Activated CD4-positive, alpha-beta T cell treated with anti-CD3 and anti-CD28 coated beads, Interleukin-2, amount 50 U/mL, for 48 hours (primary cell): ENCODE measurements at regions not wholly inside any gene's neighbourhood (a gene's known extent, or its start where the extent isn't known, plus 50 kb on each side); places are given as distances from the start of the nearest gene placed in this dataset.

ENCODE experiments used
- DNase-seq, 2 experiments: peaks; one replicate each; pipeline ENCODE4 v3.0.0-alpha.2; 2020

DNA sequence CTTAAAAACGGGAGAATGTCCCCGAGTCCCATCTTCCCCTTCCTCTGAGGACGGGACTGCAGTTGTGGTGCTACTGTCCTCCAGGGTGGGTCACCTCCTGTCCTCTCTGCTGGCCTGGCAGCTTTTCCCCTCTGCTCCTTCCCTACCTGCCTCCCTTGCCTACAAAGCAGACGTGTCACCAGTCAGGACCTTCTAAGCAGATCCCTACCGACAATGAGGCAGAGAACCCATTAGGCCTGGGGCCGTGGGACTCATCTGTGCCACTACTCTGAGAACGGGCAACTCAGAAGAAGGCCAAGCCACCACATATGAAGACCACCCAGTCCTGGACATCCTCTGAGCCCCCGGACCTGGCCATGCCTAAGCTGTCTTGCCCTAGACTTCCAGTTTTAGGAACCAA lies 103.0 kb upstream of the TEX51 start:
- DNase-seq, result no peak

DNA sequence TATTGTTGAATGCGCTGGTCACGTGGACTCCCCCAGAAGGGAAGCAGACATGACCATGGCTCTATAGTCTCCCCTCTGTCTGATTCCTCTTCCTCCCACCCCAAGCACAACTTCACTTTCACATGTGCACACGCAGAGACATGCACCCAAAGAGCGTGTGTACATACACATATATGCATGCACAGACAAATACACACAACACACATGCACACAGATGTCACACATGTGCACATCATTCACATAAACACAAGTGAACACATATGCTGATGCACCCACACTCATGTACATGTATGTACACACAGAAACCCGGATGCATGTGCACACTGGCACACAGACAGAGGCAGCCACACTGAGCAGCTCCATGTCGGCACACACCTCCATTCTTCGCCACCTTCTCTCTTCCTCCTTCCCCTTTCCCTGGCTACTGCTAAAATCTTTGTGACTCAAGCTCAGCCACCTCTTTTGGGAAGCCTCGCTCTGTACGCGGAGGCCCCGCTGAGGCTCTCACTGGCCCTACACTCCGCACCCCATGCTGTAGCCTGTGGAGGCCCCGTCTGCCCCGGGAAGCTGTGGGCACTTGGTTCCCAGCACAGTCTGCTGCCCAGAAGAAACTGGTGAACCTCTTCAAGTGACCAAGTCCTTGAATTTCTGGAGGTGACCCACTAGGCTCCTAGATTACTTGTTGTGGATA lies 101.6 kb upstream of the TEX51 start:
- DNase-seq, result no peak

- DNase-seq, result no peak
Observed at GRCh38 chr2:126797622-126798275, 100.9 kb upstream of the TEX51 start.

- no peak for DNase-seq
Observed at GRCh38 chr2:126798276-126799140, 100.2 kb upstream of the TEX51 start.

- no peak for DNase-seq
Observed at GRCh38 chr2:126799301-126799700, 99.4 kb upstream of the TEX51 start.

GRCh38 chr2:126801473-126801872 lies 97.2 kb upstream of the TEX51 start:
- DNase-seq, result no peak

GRCh38 chr2:126802316-126802715 lies 96.4 kb upstream of the TEX51 start:
- no peak for DNase-seq

DNA sequence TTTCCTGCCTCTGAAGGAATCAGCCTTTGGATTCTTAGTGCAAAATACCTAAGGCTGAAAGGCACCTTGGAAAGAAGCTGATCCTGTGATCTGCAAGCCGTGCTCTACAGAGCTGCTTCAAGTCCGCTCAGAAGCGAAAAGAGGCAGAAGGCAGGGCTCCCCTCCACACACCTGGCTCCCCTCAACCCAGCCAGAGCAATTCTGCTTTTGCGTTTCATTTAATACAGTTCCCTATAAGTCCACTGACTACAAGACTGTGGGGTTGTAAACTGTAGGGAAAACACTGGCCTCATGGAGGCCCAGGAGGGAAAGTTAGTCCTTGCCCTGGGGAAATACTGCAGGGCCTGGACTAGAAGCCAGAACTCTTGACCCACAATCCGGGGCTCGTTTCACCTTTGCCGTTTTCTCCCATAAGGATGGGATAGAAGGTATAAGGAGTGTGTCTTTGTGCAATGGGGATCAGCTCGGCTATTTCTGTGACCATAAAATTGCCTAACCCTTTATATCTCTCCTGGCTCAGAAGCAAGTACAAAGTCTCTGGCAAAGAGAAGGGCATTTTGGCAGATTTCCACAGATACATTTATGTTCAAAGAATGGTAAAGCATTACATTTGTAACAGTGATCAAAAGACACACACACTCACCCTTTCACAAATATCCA lies 95.8 kb upstream of the TEX51 start:
- no peak for DNase-seq

- DNase-seq, result no peak
Observed at GRCh38 chr2:126803434-126803775, 95.3 kb upstream of the TEX51 start.

- no peak for DNase-seq
Observed at GRCh38 chr2:126804347-126804746, 94.3 kb upstream of the TEX51 start.

DNA sequence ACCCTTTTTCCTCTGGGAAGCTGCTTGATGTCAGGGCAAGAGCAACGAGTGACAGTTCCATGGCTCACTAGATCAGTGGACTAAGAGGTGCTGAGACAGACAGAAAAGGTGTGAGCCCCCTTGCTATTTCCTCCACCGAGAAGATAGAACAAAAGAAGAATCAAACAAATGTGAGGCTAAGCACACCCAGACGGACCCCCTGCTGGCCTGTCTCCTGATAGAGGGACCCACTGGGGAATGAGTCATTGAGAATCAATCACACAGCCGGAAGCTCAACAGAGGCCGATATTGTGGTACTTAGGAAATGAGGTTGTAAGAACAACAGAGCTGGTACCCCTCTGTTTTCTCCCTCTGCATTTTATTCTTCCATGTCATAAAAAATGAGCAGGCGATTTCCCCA lies 89.8 kb upstream of the TEX51 start:
- no peak for DNase-seq

DNA sequence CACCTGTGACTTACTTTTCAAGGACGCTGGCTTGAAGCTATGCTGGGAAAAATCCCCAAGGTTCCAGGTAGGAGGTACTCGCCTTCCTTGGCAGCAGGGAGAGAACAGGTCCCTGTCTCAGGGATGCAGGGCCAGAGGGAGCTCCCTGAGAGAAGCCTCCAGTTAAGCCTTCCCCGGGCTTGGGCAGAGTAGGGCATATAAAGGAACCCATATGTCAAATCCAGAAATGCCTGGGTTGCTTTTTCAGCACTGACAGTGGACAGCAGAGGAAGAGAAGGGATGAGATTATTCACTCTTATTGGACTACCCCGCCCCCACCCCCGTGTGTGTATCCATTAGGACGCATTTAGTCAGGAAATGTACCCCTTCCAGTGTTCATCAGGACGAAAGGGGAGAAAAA lies 89.3 kb upstream of the TEX51 start:
- no peak for DNase-seq

- DNase-seq, result no peak
Observed at GRCh38 chr2:126810001-126810400, 88.7 kb upstream of the TEX51 start.

GRCh38 chr2:126811101-126811500 lies 87.6 kb upstream of the TEX51 start:
- no peak for DNase-seq

- no peak for DNase-seq
Observed at GRCh38 chr2:126817172-126817571, 81.5 kb upstream of the TEX51 start.

GRCh38 chr2:126822115-126822514 lies 76.6 kb upstream of the TEX51 start:
- no peak for DNase-seq

- no peak for DNase-seq
Observed at GRCh38 chr2:126822921-126823320, 75.8 kb upstream of the TEX51 start.

DNA sequence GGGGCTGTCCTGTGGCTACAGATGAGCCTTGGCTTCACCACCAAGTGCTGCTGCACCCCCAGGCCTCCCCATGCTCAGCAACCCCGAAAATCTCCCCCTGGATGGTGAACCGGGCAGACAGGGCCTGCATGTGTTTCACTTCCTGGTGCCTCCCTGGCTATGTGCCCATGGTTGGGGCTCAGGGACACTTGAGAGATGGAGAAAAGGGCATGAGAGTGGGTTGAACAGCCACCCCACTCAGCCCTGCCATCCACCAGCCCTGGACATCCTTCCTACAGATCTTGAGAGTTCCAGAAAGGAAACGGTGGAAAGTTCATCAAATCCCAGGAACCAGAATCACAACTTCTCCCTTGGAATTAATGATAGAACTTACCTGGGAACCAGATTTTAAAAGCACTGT lies 74.7 kb upstream of the TEX51 start:
- DNase-seq, result no peak

DNA sequence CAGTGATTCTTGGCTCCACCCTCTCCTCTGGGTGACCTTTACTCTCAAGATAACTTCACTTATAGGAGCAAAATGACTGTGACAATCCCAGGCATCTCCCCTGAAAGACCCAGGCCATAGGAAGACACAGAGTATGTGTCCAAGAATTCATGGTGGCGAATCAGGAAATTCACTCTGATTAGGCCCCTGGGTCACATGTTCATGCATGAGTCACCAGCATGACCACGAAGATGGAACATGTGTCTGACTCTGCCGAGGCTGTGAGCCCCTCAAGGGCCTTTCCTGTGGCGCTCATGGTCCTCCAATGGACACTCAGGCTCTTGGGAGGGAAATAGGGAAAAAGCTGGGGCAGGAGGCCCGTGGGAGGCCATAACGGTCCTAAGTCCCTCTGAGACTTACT lies 74.0 kb upstream of the TEX51 start:
- DNase-seq, result no peak

GRCh38 chr2:126825316-126825715 lies 73.4 kb upstream of the TEX51 start:
- DNase-seq, result no peak

GRCh38 chr2:126826491-126826890 lies 72.2 kb upstream of the TEX51 start:
- DNase-seq, result no peak

DNA sequence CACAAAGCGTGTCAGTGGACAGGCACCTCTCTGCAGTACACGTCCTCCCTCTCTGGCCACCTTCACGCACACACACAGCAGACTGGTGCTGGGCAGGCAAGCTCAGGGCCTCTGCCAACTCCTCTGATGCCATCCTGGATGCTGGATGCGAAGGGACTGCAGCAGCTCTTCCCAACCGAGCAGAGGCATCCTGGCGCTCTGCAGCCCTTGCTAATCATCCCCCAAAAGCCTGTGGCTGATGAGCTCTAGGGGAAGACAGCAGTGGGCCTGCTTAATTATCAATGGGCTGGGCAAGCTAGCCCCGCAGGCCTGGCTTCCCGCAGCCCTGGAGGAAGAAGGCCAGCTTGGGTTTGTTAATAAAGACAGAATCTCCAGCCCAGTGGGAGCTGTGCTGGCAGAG lies 71.3 kb upstream of the TEX51 start:
- no peak for DNase-seq

GRCh38 chr2:126828051-126828450 lies 70.6 kb upstream of the TEX51 start:
- DNase-seq, result no peak

DNA sequence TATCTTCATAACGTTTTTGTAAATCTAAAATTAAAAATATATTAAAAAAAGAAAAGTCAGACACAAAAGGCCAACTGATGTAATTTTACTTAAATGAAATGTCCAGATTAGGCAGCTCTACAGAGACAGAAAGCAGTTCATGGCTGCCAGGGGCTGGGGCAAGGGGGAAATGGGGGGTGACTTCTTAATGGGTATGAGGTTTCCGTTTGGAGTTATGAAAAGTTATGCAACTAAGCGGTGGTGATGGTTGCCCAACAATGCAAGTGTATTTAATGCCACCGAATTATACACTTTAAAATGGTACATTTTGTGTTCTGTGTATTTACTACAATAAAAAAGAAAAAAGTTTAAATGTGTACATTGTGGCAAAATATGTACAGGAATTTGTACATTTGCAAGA lies 70.2 kb upstream of the TEX51 start:
- no peak for DNase-seq
